ENCODE measurements at regions not wholly inside any gene's neighbourhood (a gene's known extent, or its start where the extent isn't known, plus 50 kb on each side); places are given as distances from the start of the nearest gene placed in this dataset.

DNA sequence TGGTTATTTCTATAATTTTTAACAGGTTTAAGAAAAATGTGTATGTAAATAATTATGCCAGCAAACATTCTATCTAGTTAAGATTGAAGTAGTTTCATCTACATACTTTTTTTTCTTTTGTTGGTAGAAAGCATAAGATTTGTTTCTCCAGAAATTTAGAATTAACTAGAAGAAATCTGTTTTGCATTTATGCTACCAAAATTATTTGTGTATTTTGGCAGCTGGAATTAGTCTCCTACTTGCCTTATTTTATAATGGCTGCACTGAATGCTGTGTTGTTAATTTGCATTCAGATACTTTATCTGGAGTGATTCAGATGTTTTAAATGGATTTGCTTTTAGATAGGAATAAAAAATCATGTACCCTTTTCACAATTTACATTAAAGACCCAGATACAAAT is 100.2 kb upstream of the NAALADL2 start:
- H3K27me3 ChIP-seq, result no peaks in the 10 kb centered on the region
- H3K27ac ChIP-seq, result no peak overlapping the region
- TF ChIP-seq EP300 (IDR thresholded peaks at IDR 0.05), result no peak
- TF ChIP-seq POLR2AphosphoS5 (IDR thresholded peaks at IDR 0.05), result no peak
- TF ChIP-seq, protein P1, sequence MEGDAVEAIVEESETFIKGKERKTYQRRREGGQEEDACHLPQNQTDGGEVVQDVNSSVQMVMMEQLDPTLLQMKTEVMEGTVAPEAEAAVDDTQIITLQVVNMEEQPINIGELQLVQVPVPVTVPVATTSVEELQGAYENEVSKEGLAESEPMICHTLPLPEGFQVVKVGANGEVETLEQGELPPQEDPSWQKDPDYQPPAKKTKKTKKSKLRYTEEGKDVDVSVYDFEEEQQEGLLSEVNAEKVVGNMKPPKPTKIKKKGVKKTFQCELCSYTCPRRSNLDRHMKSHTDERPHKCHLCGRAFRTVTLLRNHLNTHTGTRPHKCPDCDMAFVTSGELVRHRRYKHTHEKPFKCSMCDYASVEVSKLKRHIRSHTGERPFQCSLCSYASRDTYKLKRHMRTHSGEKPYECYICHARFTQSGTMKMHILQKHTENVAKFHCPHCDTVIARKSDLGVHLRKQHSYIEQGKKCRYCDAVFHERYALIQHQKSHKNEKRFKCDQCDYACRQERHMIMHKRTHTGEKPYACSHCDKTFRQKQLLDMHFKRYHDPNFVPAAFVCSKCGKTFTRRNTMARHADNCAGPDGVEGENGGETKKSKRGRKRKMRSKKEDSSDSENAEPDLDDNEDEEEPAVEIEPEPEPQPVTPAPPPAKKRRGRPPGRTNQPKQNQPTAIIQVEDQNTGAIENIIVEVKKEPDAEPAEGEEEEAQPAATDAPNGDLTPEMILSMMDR (IDR thresholded peaks at IDR 0.05), result no peak
- no peak for TF ChIP-seq POLR2A (IDR thresholded peaks at IDR 0.05)
- no peaks in the 10 kb centered on the region for H3K36me3 ChIP-seq
- peaks cover 0 to under 1% (median 0%) of the 10 kb centered on the region in 3 donors for H3K9me3 ChIP-seq
- H3K4me1 ChIP-seq, result no peaks in the 10 kb centered on the region
- ATAC-seq, result no peak
- no peak overlapping the region for H3K4me3 ChIP-seq

DNA sequence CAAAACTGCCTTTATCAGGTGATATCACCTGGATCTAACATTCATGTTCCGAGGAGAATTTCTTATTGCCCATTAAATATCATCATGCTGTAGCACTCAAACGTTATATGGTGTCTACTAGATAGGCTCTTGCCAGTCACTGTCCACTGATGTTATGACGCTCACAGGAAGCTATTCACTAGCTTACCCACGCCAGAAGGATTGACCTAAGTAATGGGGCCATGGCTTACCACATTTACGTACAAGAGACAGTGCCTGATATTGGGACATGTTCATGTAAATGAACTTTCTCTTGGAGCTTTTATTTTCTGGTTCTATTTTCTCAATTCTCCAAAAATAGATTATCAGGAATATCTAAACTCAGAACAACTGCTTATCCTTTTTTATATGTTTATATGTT is 91.7 kb upstream of the NAALADL2 start:
- WGBS, 2 donors (ENCODE audit: low coverage in 1 of 2), result 68 to 88% methylated on average over 5 of the region's 5 CpGs
- ATAC-seq, result no peak
- H3K27me3 ChIP-seq, result no peaks in the 10 kb centered on the region

DNA sequence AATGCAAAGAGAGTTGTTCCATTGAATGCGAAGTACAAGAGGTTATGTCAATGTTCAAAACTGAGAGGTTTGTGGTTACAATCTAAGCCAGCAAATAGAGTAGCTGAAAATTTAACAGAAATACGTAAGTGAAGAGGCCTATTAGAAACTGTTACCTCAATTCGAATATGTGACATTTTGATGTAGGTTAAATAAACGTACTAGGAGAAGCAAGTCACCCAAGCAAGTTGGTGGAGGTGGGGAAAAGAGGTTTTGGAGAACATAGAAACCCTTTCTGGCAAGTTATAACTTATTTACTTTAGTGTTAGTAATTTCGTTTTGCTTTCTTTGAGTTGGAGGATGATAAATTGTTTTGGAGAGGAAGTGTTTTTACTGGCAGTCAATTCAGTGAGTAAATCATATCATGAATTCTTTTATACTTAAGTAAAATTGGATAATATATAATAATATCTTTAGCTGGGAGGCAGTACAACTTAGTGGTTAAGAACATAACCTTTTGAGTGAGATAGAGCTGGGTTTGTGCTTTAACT is 91.2 kb upstream of the NAALADL2 start:
- no peaks in the 10 kb centered on the region for H3K27me3 ChIP-seq
- H3K36me3 ChIP-seq, result no peaks in the 10 kb centered on the region
- no peaks in the 10 kb centered on the region for H3K4me1 ChIP-seq
- TF ChIP-seq EP300 (IDR thresholded peaks at IDR 0.05), result no peak
- TF ChIP-seq POLR2A (IDR thresholded peaks at IDR 0.05), result no peak
- no peak for TF ChIP-seq POLR2AphosphoS5 (IDR thresholded peaks at IDR 0.05)
- TF ChIP-seq, protein P1 (IDR thresholded peaks at IDR 0.05), result no peak
- no peak overlapping the region for H3K4me3 ChIP-seq
- no peak overlapping the region for H3K27ac ChIP-seq
- no peaks in the 10 kb centered on the region for H3K9me3 ChIP-seq
- WGBS, 2 donors (ENCODE audit: low coverage in 1 of 2), result 45 to 56% methylated on average over 5 of the region's 5 CpGs
- no peak for ATAC-seq

More for the DNA sequence above, 91.7 kb upstream of the NAALADL2 start:
- H3K4me1 ChIP-seq, result no peaks in the 10 kb centered on the region
- no peak overlapping the region for H3K4me3 ChIP-seq
- H3K9me3 ChIP-seq, result no peaks in the 10 kb centered on the region
- H3K27ac ChIP-seq, result no peak overlapping the region
- H3K36me3 ChIP-seq, result no peaks in the 10 kb centered on the region
- no peak for TF ChIP-seq POLR2A (IDR thresholded peaks at IDR 0.05)
- no peak for TF ChIP-seq POLR2AphosphoS5 (IDR thresholded peaks at IDR 0.05)
- no peak for TF ChIP-seq EP300 (IDR thresholded peaks at IDR 0.05)

DNA sequence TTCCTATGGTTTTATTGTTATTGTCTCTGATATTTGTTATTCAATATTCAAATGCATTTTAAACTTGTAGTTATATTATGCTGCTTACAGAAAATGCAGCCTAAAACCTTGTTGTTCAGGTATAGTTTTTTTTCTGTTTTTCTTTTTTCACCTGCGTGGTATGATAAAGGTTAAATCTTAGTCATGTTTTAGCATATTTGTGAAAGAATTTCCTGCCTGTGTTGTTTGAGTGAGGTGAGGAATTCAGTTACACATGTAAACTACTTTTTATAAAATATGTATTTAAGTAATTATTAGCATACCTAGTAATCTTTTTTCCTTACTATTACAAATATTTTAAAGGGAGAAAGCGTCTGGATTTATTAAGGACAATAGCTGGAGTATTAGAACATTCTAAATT is 90.0 kb upstream of the NAALADL2 start:
- no peak for ATAC-seq

DNA sequence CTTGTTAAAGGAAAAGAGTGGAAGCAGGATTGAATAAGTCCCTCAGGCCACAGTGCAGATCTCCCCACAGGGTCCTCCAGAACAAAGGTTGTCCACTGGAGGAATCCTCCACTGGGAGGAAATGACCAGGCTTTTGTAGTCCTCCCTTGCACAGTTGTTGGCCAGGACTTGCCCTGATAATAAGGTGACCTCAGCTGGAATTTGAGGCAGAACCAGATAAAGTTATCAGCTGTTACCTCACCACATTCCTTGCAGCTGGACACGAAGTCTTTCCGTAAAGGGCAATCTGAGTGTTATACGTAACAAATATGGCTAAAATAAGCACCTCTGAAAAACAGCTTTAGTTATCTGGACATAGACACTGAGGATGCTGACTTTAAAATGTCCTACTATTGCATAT is 83.5 kb upstream of the NAALADL2 start:
- WGBS, 2 donors (ENCODE audit: low coverage in 1 of 2), result 72 to 78% methylated on average over 3 of the region's 3 CpGs
- no peak overlapping the region for H3K4me3 ChIP-seq
- H3K36me3 ChIP-seq, result no peaks in the 10 kb centered on the region
- ATAC-seq, result no peak
- no peaks in the 10 kb centered on the region for H3K4me1 ChIP-seq
- H3K27ac ChIP-seq, result no peak overlapping the region
- TF ChIP-seq POLR2AphosphoS5 (IDR thresholded peaks at IDR 0.05), result no peak
- TF ChIP-seq, protein P1 (IDR thresholded peaks at IDR 0.05), result no peak
- TF ChIP-seq EP300 (IDR thresholded peaks at IDR 0.05), result no peak
- no peak for TF ChIP-seq POLR2A (IDR thresholded peaks at IDR 0.05)
- H3K9me3 ChIP-seq, result no peaks in the 10 kb centered on the region
- H3K27me3 ChIP-seq, result no peaks in the 10 kb centered on the region

More for the DNA sequence above, 90.0 kb upstream of the NAALADL2 start:
- Histone ChIP-seq H3K4me3 (no peak overlapping the region), H3K4me1 (no peaks in the 10 kb centered on the region), H3K36me3 (no peaks in the 10 kb centered on the region), H3K9me3 (no peaks in the 10 kb centered on the region), H3K27me3 (no peaks in the 10 kb centered on the region), H3K27ac (no peak overlapping the region)
- 88 to 97% methylated on average over 1 to 2 of the region's 2 CpGs for WGBS, 2 donors (ENCODE audit: low coverage in 1 of 2)
- TF ChIP-seq POLR2A (IDR thresholded peaks at IDR 0.05) (no peak), POLR2AphosphoS5 (IDR thresholded peaks at IDR 0.05) (no peak), EP300 (IDR thresholded peaks at IDR 0.05) (no peak)
- TF ChIP-seq, protein P1 (IDR thresholded peaks at IDR 0.05), result no peak

All from gastroesophageal sphincter (tissue), 4 donors.